GM12864 (cell line): ENCODE measurements at regions not wholly inside any gene's neighbourhood (a gene's known extent, or its start where the extent isn't known, plus 50 kb on each side); places are given as distances from the start of the nearest gene placed in this dataset.

Experiments
- DNase-seq: peaks from one replicate; pipeline ENCODE4 v3.0.0-alpha.2; 2011; ENCODE audit warnings: low read depth
- H3K4me3 ChIP-seq: 2 replicates; pipeline ENCODE4 v1.5.1; 2011; ENCODE audit warnings: mild to moderate bottlenecking, low read depth, low read length, control low read depth
- CTCF ChIP-seq: IDR thresholded peaks from 2 replicates; pipeline ENCODE4 v1.5.1; 2011; ENCODE audit warnings: low read depth, mild to moderate bottlenecking, moderate library complexity, low read length, control low read depth, inconsistent platforms; ENCODE audit errors: missing control alignments

- no peak for DNase-seq
- H3K4me3 ChIP-seq = no peak overlapping the region
- TF ChIP-seq CTCF = no peak
These were observed 127.6 kb upstream of the LMO4 start for GRCh38 chr1:87200875-87201638.

DNA sequence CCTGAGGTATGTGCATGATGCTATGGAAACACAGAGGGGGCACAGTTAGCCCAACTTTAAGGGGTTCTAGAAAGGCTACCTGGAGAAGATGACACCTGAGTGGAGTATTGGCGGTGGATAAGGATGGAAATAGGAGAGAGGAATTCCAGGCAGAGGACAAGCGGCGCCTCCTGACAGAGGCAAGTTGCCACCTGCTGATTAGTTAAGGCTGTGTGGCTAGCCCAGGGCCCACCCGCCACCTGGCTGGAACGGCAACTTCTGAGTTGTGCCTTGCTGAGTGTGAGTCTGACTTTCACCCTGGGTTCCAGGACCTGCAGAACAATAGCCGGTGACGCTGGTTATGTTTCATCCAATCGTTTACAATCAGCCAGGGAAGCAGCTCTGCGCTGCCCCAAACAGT is 126.9 kb upstream of the LMO4 start:
- DNase-seq = no peak
- TF ChIP-seq CTCF = no peak
- no peak overlapping the region for H3K4me3 ChIP-seq

DNA sequence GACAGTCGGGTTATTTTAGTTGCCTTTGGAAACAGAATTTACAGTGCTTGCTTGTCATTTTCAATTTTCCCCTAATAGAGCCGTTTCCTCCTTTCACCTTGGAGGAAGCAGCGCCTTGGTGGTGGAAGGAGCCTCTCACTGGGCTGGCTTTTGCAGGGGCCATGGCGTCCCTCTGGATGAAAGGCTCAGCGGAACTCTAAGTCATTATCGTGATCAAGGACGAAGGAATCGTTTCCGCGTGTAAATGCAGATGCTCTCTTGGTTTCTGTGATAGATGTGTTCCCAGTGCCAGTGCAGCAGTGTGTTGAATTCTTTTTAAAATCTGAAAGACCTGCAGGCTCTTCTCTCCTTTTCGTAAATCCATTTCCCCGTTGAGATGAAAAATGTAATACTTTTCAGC is 126.2 kb upstream of the LMO4 start:
- no peak overlapping the region for H3K4me3 ChIP-seq
- TF ChIP-seq CTCF = no peak
- DNase-seq = no peak

DNA sequence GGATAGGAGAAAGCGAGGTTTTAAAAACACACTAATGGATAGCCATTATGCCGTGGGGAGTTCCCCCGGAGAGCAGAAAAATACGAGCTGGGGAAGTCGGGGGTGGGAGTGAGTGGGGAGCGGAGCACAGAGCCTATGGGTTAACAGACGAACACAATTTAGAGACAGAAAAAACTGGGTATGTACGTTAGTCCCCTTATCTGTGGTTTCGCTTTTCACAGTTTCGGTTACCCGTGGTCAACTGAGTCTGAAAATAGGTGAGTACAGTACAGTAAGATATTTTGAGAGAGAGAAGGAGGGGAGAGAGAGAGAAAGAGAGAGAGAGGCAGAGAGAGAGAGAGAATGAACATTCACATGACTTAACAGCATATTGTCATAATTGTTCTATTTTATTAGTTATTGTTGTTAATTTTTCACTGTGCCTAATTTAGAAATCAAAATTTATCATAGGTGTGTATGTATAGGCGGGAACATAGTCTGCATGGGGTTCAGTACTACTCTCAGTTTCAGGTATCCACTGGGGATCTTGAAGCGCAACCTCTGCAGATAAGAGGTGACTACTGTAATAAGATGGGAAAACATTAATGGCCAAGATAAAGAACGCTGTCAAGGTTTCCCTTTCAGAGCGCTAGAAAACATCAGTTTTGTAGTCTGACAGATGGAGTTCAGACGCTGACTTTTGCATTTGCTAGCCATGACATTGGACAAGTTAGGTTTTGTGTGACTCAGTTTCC is 125.6 kb upstream of the LMO4 start:
- peak; percentile 55 for DNase-seq
- no peak for TF ChIP-seq CTCF
- H3K4me3 ChIP-seq = no peak overlapping the region

GRCh38 chr1:87203904-87204303 is 124.8 kb upstream of the LMO4 start:
- H3K4me3 ChIP-seq = no peak overlapping the region
- TF ChIP-seq CTCF = no peak
- DNase-seq = no peak

GRCh38 chr1:87204441-87204840 is 124.2 kb upstream of the LMO4 start:
- H3K4me3 ChIP-seq = no peak overlapping the region
- DNase-seq = no peak
- TF ChIP-seq CTCF = no peak
